ENCODE measurements at regions not wholly inside any gene's neighbourhood (a gene's known extent, or its start where the extent isn't known, plus 50 kb on each side); places are given as distances from the start of the nearest gene placed in this dataset.

DNA sequence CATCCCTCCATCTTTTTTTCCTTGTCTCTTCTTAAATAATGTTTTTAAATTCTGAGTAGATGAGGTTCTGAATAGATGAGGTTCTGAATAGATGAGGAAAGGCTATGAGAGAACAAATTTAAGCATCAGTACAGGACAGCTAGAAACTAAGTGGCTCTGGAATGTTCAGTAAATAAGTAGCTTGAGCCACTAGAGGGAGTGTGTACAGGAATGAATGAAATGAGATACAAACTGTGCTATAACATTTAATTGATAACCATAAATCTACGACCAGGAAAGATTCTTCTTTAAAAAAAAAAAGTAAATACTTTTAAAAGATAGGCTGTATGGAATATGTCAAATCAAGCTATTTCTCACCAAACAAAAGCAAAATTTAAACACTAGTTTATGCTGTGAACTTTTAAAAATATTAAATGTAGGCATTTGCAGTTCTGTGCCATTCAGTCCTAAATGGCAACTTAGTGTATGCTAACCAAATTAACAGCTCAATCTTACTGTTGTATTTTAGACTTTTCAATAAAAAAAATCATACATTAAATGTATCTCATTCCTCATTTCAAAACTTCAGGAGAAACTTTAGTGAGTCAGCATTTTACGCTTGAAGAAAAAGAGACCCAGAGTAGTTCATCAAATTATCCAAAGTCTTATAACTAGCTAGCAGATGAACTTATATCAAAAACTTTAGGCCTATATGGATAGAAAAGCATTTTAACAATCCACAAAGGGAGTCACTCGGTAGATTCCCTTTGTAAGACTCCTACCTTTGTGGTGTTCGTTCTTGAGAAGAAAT lies 70.4 kb upstream of the SNX2 start:
- Mint-ChIP-seq H3K4me3 (no peak overlapping the region), H3K9me3 (no peaks in the 10 kb centered on the region), H3K36me3 (ENCODE audit: low read depth) (no peaks in the 10 kb centered on the region), H3K27me3 (ENCODE audit: low read depth) (no peaks in the 10 kb centered on the region), H3K27ac (no peak overlapping the region), H3K4me1 (peaks cover 13% of the 10 kb centered on the region)
- TF ChIP-seq, protein P1, sequence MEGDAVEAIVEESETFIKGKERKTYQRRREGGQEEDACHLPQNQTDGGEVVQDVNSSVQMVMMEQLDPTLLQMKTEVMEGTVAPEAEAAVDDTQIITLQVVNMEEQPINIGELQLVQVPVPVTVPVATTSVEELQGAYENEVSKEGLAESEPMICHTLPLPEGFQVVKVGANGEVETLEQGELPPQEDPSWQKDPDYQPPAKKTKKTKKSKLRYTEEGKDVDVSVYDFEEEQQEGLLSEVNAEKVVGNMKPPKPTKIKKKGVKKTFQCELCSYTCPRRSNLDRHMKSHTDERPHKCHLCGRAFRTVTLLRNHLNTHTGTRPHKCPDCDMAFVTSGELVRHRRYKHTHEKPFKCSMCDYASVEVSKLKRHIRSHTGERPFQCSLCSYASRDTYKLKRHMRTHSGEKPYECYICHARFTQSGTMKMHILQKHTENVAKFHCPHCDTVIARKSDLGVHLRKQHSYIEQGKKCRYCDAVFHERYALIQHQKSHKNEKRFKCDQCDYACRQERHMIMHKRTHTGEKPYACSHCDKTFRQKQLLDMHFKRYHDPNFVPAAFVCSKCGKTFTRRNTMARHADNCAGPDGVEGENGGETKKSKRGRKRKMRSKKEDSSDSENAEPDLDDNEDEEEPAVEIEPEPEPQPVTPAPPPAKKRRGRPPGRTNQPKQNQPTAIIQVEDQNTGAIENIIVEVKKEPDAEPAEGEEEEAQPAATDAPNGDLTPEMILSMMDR (IDR thresholded peaks at IDR 0.05; ENCODE audit: unreplicated experiment in 3 of 3), result peak; percentile 54 to 69 (median 66)

DNA sequence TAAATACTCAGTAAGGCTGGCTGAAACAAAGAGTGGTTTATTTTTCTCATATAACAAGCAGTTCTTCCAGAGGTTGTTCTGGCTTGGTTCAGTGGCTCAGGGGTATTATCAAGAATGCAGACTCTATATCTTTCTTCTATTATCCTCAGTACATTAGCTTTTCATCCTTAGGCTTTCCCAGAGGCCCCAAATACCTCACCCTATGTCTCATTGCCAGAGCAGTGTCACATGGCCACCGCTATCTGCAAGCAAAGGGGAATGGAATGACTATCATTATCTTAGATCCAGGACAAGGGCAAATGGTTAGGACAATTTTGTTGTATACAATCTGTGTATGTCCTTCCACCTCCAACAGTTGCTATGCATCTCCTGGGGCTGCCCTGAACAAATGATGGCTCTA lies 69.0 kb upstream of the SNX2 start:
- TF ChIP-seq, protein P1 (IDR thresholded peaks at IDR 0.05; ENCODE audit: unreplicated experiment in 3 of 3), result no peak
- no peaks in the 10 kb centered on the region for H3K36me3 Mint-ChIP-seq (ENCODE audit: low read depth)
- H3K9me3 Mint-ChIP-seq, result no peaks in the 10 kb centered on the region
- no peaks in the 10 kb centered on the region for H3K27me3 Mint-ChIP-seq (ENCODE audit: low read depth)
- H3K27ac Mint-ChIP-seq, result no peak overlapping the region
- peaks cover under 1% of the 10 kb centered on the region for H3K4me1 Mint-ChIP-seq
- H3K4me3 Mint-ChIP-seq, result no peak overlapping the region

DNA sequence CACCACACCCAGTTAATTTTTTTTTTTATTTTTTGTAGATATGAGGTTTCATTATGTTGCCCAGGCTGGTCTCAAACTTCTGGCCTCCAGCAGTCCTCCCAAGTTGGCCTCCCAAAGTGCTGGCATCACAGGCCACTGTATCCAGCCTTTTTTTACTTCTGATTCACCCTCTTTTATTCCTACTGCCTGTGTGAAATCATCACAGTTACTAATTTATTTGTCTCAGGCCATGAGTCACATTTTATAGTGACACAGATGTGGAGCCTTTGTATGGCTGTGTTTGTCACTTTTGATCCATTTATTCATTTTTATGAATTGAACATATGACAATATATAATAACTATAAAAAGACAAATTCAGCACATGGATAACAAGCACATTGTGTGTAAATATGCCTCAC lies 67.1 kb upstream of the SNX2 start:
- Mint-ChIP-seq H3K27ac (no peak overlapping the region), H3K4me1 (peaks cover 1% of the 10 kb centered on the region), H3K9me3 (no peaks in the 10 kb centered on the region), H3K36me3 (ENCODE audit: low read depth) (no peaks in the 10 kb centered on the region), H3K4me3 (no peak overlapping the region), H3K27me3 (ENCODE audit: low read depth) (no peaks in the 10 kb centered on the region)
- TF ChIP-seq, protein P1 (IDR thresholded peaks at IDR 0.05; ENCODE audit: unreplicated experiment in 3 of 3), result no peak

DNA sequence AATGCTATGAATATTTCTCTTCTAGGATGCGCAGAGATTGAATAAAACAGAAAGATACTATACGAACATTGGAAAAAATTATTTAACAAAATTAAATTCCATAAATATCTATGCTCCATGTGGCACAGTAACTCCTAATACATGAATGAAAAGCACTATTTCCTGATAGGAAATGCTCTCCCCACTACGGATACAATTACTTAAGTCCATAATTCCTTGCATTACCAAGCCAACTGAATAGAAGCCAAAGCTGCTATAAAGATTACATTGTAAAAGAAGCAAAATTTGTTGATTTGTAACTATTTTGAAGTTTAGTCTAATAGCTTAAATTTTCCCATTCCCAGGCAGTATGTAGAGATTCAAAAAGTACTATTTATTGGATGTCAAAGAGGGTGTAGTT lies 61.8 kb upstream of the SNX2 start:
- Mint-ChIP-seq H3K4me1 (peaks cover 6% of the 10 kb centered on the region), H3K9me3 (no peaks in the 10 kb centered on the region), H3K36me3 (ENCODE audit: low read depth) (no peaks in the 10 kb centered on the region), H3K27me3 (ENCODE audit: low read depth) (no peaks in the 10 kb centered on the region), H3K4me3 (no peak overlapping the region), H3K27ac (no peak overlapping the region)
- TF ChIP-seq, protein P1 (IDR thresholded peaks at IDR 0.05; ENCODE audit: unreplicated experiment in 3 of 3), result no peak

DNA sequence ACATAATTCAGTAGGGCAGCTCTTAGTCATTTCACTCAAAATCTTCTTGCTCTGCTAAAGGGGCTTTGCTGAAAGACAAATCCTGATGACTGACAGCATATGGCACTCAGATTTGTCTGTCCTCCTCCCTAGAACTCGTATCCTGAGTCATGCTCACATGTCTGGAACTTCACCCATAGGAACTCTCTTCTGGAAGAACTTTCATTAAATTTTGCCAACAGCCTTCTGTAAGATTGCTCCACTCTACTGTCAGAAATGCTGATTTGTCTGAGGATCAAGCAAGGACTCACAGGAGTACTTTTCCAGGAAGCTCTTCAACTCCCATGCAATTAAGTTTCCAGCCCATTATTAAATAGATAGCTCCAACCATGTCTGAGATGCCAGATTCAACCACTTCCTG lies 59.8 kb upstream of the SNX2 start:
- H3K9me3 Mint-ChIP-seq, result no peaks in the 10 kb centered on the region
- no peaks in the 10 kb centered on the region for H3K36me3 Mint-ChIP-seq (ENCODE audit: low read depth)
- H3K27ac Mint-ChIP-seq, result no peak overlapping the region
- H3K27me3 Mint-ChIP-seq (ENCODE audit: low read depth), result no peaks in the 10 kb centered on the region
- peaks cover 6% of the 10 kb centered on the region for H3K4me1 Mint-ChIP-seq
- H3K4me3 Mint-ChIP-seq, result no peak overlapping the region
- TF ChIP-seq, protein P1 (IDR thresholded peaks at IDR 0.05; ENCODE audit: unreplicated experiment in 3 of 3), result no peak

DNA sequence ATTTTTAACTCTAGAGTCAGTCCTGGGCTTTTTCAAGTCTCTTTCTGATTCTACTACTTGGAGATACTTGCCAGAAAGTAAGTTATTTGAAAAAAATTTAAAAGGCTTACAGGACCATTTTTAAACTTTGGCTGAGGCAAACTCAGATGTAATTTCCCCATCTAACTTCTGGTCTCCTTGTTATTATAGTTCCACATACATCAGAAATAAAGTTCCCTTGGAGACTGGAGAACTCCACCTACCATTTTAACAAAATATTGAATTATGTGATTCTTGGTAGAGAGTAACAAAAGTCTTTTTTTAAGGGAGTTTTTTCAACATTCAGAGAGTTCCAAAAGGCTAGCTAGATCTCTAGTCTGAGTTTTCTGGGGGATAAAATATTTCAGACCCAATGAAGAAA lies 56.3 kb upstream of the SNX2 start:
- Mint-ChIP-seq H3K27me3 (ENCODE audit: low read depth) (no peaks in the 10 kb centered on the region), H3K9me3 (no peaks in the 10 kb centered on the region), H3K27ac (no peak overlapping the region), H3K4me3 (no peak overlapping the region), H3K36me3 (ENCODE audit: low read depth) (no peaks in the 10 kb centered on the region), H3K4me1 (peaks cover 4% of the 10 kb centered on the region)
- TF ChIP-seq, protein P1 (IDR thresholded peaks at IDR 0.05; ENCODE audit: unreplicated experiment in 3 of 3), result no peak
